ENCODE measurements at regions not wholly inside any gene's neighbourhood (a gene's known extent, or its start where the extent isn't known, plus 50 kb on each side); places are given as distances from the start of the nearest gene placed in this dataset.

- H3K27ac Mint-ChIP-seq (ENCODE audit: low read depth, unreplicated experiment), result no peak overlapping the region
- CTCF ChIA-PET, result interaction anchor here (0.7 kb wide), 1 partner anchor 104 kb away, joined by 3 read pairs; no protein-coding TSS in a partner anchor
- no peak for TF ChIP-seq CTCF (IDR thresholded peaks at IDR 0.05; ENCODE audit: unreplicated experiment)
- H3K4me3 Mint-ChIP-seq (ENCODE audit: unreplicated experiment), result no peak overlapping the region
- DNase-seq (ENCODE audit: unreplicated experiment), result no peak
- no TSS peak for BruUV-seq (replicated peaks)
- H3K27me3 Mint-ChIP-seq (ENCODE audit: insufficient read depth, unreplicated experiment), result peaks cover 7% of the 10 kb centered on the region
- H3K36me3 Mint-ChIP-seq (ENCODE audit: insufficient read depth, unreplicated experiment), result no peaks in the 10 kb centered on the region
- intact Hi-C loops (cut with micrococcal nuclease), result no loop called here
- POLR2A ChIA-PET, result no interaction called here
- H3K4me1 Mint-ChIP-seq (ENCODE audit: insufficient read depth, unreplicated experiment), result peaks cover 7% of the 10 kb centered on the region
- no peaks in the 10 kb centered on the region for H3K9me3 Mint-ChIP-seq (ENCODE audit: unreplicated experiment)
Observed at GRCh38 chr11:119844808-119845207, 115.8 kb upstream of the NECTIN1 start.

DNA sequence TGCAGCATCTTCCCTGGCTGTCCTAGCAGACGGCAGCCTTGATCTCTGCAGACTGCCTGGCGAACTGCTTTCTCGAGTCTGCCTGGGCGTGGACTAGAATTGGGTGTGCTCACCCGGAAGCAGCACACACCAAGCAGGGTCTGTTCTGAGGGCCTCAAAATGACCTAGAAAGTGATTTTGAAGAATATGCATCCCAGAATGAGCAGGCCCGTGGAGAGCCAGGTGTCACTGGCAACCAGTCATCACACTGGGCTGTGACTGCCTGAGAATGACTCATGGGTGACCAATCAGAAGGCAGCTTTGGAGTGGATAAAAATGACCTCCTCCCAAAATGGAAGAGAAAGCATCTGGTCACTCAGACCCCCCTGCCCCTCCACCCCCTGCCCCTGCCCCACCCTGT, 114.9 kb upstream of the NECTIN1 start:
- POLR2A ChIA-PET, result interaction anchor here (0.8 kb wide), 1 partner anchor 33 kb away, joined by 3 read pairs; no protein-coding TSS in a partner anchor
- H3K4me3 Mint-ChIP-seq (ENCODE audit: unreplicated experiment), result no peak overlapping the region
- H3K4me1 Mint-ChIP-seq (ENCODE audit: insufficient read depth, unreplicated experiment), result peaks cover 7% of the 10 kb centered on the region

GRCh38 chr11:119842731-119843130, 113.7 kb upstream of the NECTIN1 start:
- no peak overlapping the region for H3K4me3 Mint-ChIP-seq (ENCODE audit: unreplicated experiment)
- no peak for TF ChIP-seq CTCF (IDR thresholded peaks at IDR 0.05; ENCODE audit: unreplicated experiment)
- ChIA-PET POLR2A (no interaction called here), CTCF (interaction anchor here (0.5 kb wide), 1 partner anchor 17 kb away, joined by 3 read pairs; no protein-coding TSS in a partner anchor)
- no TSS peak for BruUV-seq (replicated peaks)
- H3K27ac Mint-ChIP-seq (ENCODE audit: low read depth, unreplicated experiment), result no peak overlapping the region
- peaks cover 25% of the 10 kb centered on the region for H3K27me3 Mint-ChIP-seq (ENCODE audit: insufficient read depth, unreplicated experiment)
- peaks cover 7% of the 10 kb centered on the region for H3K4me1 Mint-ChIP-seq (ENCODE audit: insufficient read depth, unreplicated experiment)
- DNase-seq (ENCODE audit: unreplicated experiment), result no peak
- intact Hi-C loops (cut with micrococcal nuclease), result no loop called here
- H3K9me3 Mint-ChIP-seq (ENCODE audit: unreplicated experiment), result no peaks in the 10 kb centered on the region
- no peaks in the 10 kb centered on the region for H3K36me3 Mint-ChIP-seq (ENCODE audit: insufficient read depth, unreplicated experiment)

More for the DNA sequence above, 114.9 kb upstream of the NECTIN1 start:
- intact Hi-C loops (cut with micrococcal nuclease), result no loop called here
- H3K27ac Mint-ChIP-seq (ENCODE audit: low read depth, unreplicated experiment), result no peak overlapping the region
- DNase-seq (ENCODE audit: unreplicated experiment), result peak; percentile 14
- H3K27me3 Mint-ChIP-seq (ENCODE audit: insufficient read depth, unreplicated experiment), result peaks cover 17% of the 10 kb centered on the region
- CTCF ChIA-PET, result no interaction called here
- no peaks in the 10 kb centered on the region for H3K9me3 Mint-ChIP-seq (ENCODE audit: unreplicated experiment)
- TF ChIP-seq CTCF (IDR thresholded peaks at IDR 0.05; ENCODE audit: unreplicated experiment), result no peak
- no peaks in the 10 kb centered on the region for H3K36me3 Mint-ChIP-seq (ENCODE audit: insufficient read depth, unreplicated experiment)
- no TSS peak for BruUV-seq (replicated peaks)

DNA sequence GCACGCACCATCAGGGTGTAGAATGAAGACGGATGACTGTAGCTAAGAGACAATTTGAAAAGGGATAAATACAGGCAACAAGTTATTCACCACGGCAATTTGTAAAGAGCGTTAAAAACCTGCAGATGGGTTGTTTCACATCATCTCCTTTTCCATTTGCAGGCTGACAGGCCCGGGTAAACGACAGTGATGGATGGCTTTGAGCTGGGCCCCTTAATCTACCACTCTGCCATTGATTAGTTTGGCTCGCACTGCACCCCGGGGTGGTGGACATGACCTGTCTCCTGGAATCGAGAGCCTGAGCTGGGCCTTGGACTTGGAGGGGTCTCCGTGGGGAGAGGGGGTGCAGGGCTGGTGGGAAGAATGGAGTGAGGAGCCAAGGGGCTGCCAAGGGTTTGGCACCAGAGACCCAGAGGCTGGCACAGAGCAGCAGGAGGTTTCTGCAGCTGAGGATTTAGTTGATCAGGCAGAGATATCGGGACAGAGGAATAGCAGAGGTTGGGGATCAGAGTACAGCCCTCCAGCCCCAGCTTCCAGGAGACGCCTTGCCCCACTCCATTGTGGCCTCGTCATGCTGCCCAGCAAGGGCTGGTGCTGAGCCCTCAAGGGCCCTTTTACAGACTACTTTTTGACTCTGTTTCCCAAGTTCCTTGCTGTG, 110.6 kb upstream of the NECTIN1 start:
- POLR2A ChIA-PET, result interaction anchor here (1.5 kb wide), 1 partner anchor 26 kb away, joined by 4 read pairs; no protein-coding TSS in a partner anchor
- no peak for TF ChIP-seq CTCF (IDR thresholded peaks at IDR 0.05; ENCODE audit: unreplicated experiment)
- Mint-ChIP-seq H3K4me3 (ENCODE audit: unreplicated experiment) (no peak overlapping the region), H3K27ac (ENCODE audit: low read depth, unreplicated experiment) (no peak overlapping the region), H3K4me1 (ENCODE audit: insufficient read depth, unreplicated experiment) (peaks cover 2% of the 10 kb centered on the region), H3K36me3 (ENCODE audit: insufficient read depth, unreplicated experiment) (no peaks in the 10 kb centered on the region), H3K9me3 (ENCODE audit: unreplicated experiment) (peaks cover 12% of the 10 kb centered on the region), H3K27me3 (ENCODE audit: insufficient read depth, unreplicated experiment) (peaks cover 40% of the 10 kb centered on the region)
- no peak for DNase-seq (ENCODE audit: unreplicated experiment)
- intact Hi-C loops (cut with micrococcal nuclease), result no loop called here
- CTCF ChIA-PET, result interaction anchor here (0.5 to 0.6 kb wide), 3 partner anchors 46 to 246 kb away, joined by 3 read pairs; no protein-coding TSS in a partner anchor
- BruUV-seq (replicated peaks), result no TSS peak

Data from MCF 10A (cell line).